SK-N-MC (cell line): ENCODE measurements at regions not wholly inside any gene's neighbourhood (a gene's known extent, or its start where the extent isn't known, plus 50 kb on each side); places are given as distances from the start of the nearest gene placed in this dataset.

Experiments
- EZH2 ChIP-seq: fragments of 200-600 bp; sonication (generic); IDR thresholded peaks from one replicate; pipeline ENCODE4 v1.6.1; 2017; ENCODE audit warnings: antibody characterized with exemption
- POLR2AphosphoS5 ChIP-seq: IDR thresholded peaks from 2 replicates; pipeline ENCODE4 v1.6.1; 2012; ENCODE audit warnings: mild to moderate bottlenecking, low read depth, low read length, borderline replicate concordance

DNA sequence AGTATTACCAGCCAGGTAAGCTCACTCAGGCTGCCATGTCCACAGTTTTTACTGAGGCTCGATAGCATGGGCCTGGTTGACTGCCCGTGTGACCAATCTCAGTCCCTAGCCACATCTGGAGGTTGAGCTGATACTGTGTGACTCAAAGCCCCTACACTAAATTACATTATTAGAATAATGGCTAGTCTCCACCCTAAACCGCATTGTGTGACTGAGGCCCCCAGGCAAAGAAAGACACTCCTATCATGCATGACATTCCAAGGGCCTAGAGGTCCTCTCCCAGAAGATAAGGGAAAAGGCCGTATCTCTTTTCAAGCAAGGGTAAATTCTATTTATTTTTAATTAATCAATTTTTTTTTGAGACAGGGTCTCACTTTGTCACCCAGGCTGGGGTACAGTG lies 505.3 kb downstream of the HAPSTR1 start:
- TF ChIP-seq EZH2, result no peak
- TF ChIP-seq POLR2AphosphoS5, result no peak
